MG63 (cell line): ENCODE measurements at regions not wholly inside any gene's neighbourhood (a gene's known extent, or its start where the extent isn't known, plus 50 kb on each side); places are given as distances from the start of the nearest gene placed in this dataset.

Experiments
- DNase-seq: peaks from one replicate; pipeline ENCODE4 v3.0.0-alpha.2; 2020
- H3K27me3 ChIP-seq: fragments of 250-450 bp; sonication (Bioruptor Pico); 2 replicates; pipeline ENCODE4 v1.5.1; 2020; ENCODE audit warnings: mild to moderate bottlenecking, moderate library complexity
- H3K36me3 ChIP-seq: fragments of 250-450 bp; sonication (Bioruptor Pico); 2 replicates; pipeline ENCODE4 v1.5.1; 2020; ENCODE audit warnings: mild to moderate bottlenecking, moderate library complexity
- H3K4me3 ChIP-seq: fragments of 250-450 bp; sonication (Bioruptor Pico); 2 replicates; pipeline ENCODE4 v1.5.1; 2020; ENCODE audit warnings: mild to moderate bottlenecking, moderate library complexity
- H3K9me3 ChIP-seq: fragments of 250-450 bp; sonication (Bioruptor Pico); 2 replicates; pipeline ENCODE4 v1.5.1; 2020; ENCODE audit warnings: mild to moderate bottlenecking, moderate library complexity

- no peaks in the 10 kb centered on the region for H3K9me3 ChIP-seq
- no peaks in the 10 kb centered on the region for H3K27me3 ChIP-seq
- no peak overlapping the region for H3K4me3 ChIP-seq
- no peaks in the 10 kb centered on the region for H3K36me3 ChIP-seq
- no peak for DNase-seq
Observed at GRCh38 chr4:28209371-28209924, 1348.8 kb downstream of the STIM2 start.

- Histone ChIP-seq H3K9me3 (no peaks in the 10 kb centered on the region), H3K4me3 (no peak overlapping the region), H3K36me3 (no peaks in the 10 kb centered on the region), H3K27me3 (no peaks in the 10 kb centered on the region)
- no peak for DNase-seq
Observed at GRCh38 chr4:28211676-28212470, 1351.2 kb downstream of the STIM2 start.

GRCh38 chr4:28221536-28221935 lies 1360.9 kb downstream of the STIM2 start:
- no peak overlapping the region for H3K4me3 ChIP-seq
- H3K36me3 ChIP-seq, result no peaks in the 10 kb centered on the region
- H3K9me3 ChIP-seq, result no peaks in the 10 kb centered on the region
- no peak for DNase-seq
- H3K27me3 ChIP-seq, result no peaks in the 10 kb centered on the region

- no peaks in the 10 kb centered on the region for H3K36me3 ChIP-seq
- no peaks in the 10 kb centered on the region for H3K27me3 ChIP-seq
- DNase-seq, result no peak
- H3K9me3 ChIP-seq, result no peaks in the 10 kb centered on the region
- H3K4me3 ChIP-seq, result no peak overlapping the region
Observed at GRCh38 chr4:28225050-28225449, 1364.4 kb downstream of the STIM2 start.

GRCh38 chr4:28225689-28226353 lies 1365.2 kb downstream of the STIM2 start:
- no peaks in the 10 kb centered on the region for H3K36me3 ChIP-seq
- H3K27me3 ChIP-seq, result no peaks in the 10 kb centered on the region
- H3K4me3 ChIP-seq, result no peak overlapping the region
- no peaks in the 10 kb centered on the region for H3K9me3 ChIP-seq
- no peak for DNase-seq

GRCh38 chr4:28226962-28227361 lies 1366.3 kb downstream of the STIM2 start:
- DNase-seq, result no peak
- no peaks in the 10 kb centered on the region for H3K9me3 ChIP-seq
- H3K27me3 ChIP-seq, result no peaks in the 10 kb centered on the region
- no peak overlapping the region for H3K4me3 ChIP-seq
- H3K36me3 ChIP-seq, result no peaks in the 10 kb centered on the region

GRCh38 chr4:28227764-28228163 lies 1367.1 kb downstream of the STIM2 start:
- no peaks in the 10 kb centered on the region for H3K9me3 ChIP-seq
- H3K36me3 ChIP-seq, result no peaks in the 10 kb centered on the region
- no peak for DNase-seq
- no peaks in the 10 kb centered on the region for H3K27me3 ChIP-seq
- no peak overlapping the region for H3K4me3 ChIP-seq

- no peaks in the 10 kb centered on the region for H3K9me3 ChIP-seq
- H3K27me3 ChIP-seq, result no peaks in the 10 kb centered on the region
- no peak overlapping the region for H3K4me3 ChIP-seq
- DNase-seq, result no peak
- H3K36me3 ChIP-seq, result no peaks in the 10 kb centered on the region
Observed at GRCh38 chr4:28228561-28229491, 1368.2 kb downstream of the STIM2 start.

- Histone ChIP-seq H3K27me3 (no peaks in the 10 kb centered on the region), H3K9me3 (no peaks in the 10 kb centered on the region), H3K36me3 (no peaks in the 10 kb centered on the region), H3K4me3 (no peak overlapping the region)
- DNase-seq, result no peak
Observed at GRCh38 chr4:28232376-28232775, 1371.7 kb downstream of the STIM2 start.

- Histone ChIP-seq H3K27me3 (no peaks in the 10 kb centered on the region), H3K36me3 (no peaks in the 10 kb centered on the region), H3K9me3 (no peaks in the 10 kb centered on the region), H3K4me3 (no peak overlapping the region)
- DNase-seq, result no peak
Observed at GRCh38 chr4:28232951-28233350, 1372.3 kb downstream of the STIM2 start.

- Histone ChIP-seq H3K4me3 (no peak overlapping the region), H3K36me3 (no peaks in the 10 kb centered on the region), H3K27me3 (no peaks in the 10 kb centered on the region), H3K9me3 (no peaks in the 10 kb centered on the region)
- no peak for DNase-seq
Observed at GRCh38 chr4:28233724-28234123, 1373.1 kb downstream of the STIM2 start.

- DNase-seq, result no peak
Observed at GRCh38 chr4:28238876-28239275, 1378.2 kb downstream of the STIM2 start.

GRCh38 chr4:28241021-28241420 lies 1380.4 kb downstream of the STIM2 start:
- H3K36me3 ChIP-seq, result no peaks in the 10 kb centered on the region
- H3K9me3 ChIP-seq, result no peaks in the 10 kb centered on the region
- no peak for DNase-seq
- no peaks in the 10 kb centered on the region for H3K27me3 ChIP-seq
- H3K4me3 ChIP-seq, result no peak overlapping the region

More at GRCh38 chr4:28238876-28239275, 1378.2 kb downstream of the STIM2 start:
- no peaks in the 10 kb centered on the region for H3K9me3 ChIP-seq
- H3K4me3 ChIP-seq, result no peak overlapping the region
- H3K27me3 ChIP-seq, result no peaks in the 10 kb centered on the region
- no peaks in the 10 kb centered on the region for H3K36me3 ChIP-seq

- H3K27me3 ChIP-seq, result no peaks in the 10 kb centered on the region
- no peak for DNase-seq
- no peaks in the 10 kb centered on the region for H3K9me3 ChIP-seq
- H3K4me3 ChIP-seq, result no peak overlapping the region
- no peaks in the 10 kb centered on the region for H3K36me3 ChIP-seq
Observed at GRCh38 chr4:28247805-28248204, 1387.2 kb downstream of the STIM2 start.

- H3K9me3 ChIP-seq, result no peaks in the 10 kb centered on the region
- no peaks in the 10 kb centered on the region for H3K27me3 ChIP-seq
- no peaks in the 10 kb centered on the region for H3K36me3 ChIP-seq
Observed at GRCh38 chr4:28248269-28248668, 1387.6 kb downstream of the STIM2 start.

GRCh38 chr4:28250646-28251045 lies 1390.0 kb downstream of the STIM2 start:
- Histone ChIP-seq H3K4me3 (no peak overlapping the region), H3K9me3 (no peaks in the 10 kb centered on the region), H3K36me3 (no peaks in the 10 kb centered on the region), H3K27me3 (no peaks in the 10 kb centered on the region)
- peak; percentile 41 for DNase-seq

More at GRCh38 chr4:28248269-28248668, 1387.6 kb downstream of the STIM2 start:
- no peak for DNase-seq
- H3K4me3 ChIP-seq, result no peak overlapping the region

- Histone ChIP-seq H3K4me3 (no peak overlapping the region), H3K36me3 (no peaks in the 10 kb centered on the region), H3K9me3 (no peaks in the 10 kb centered on the region), H3K27me3 (no peaks in the 10 kb centered on the region)
- DNase-seq, result no peak
Observed at GRCh38 chr4:28251831-28252230, 1391.2 kb downstream of the STIM2 start.
